ENCODE measurements at regions not wholly inside any gene's neighbourhood (a gene's known extent, or its start where the extent isn't known, plus 50 kb on each side); places are given as distances from the start of the nearest gene placed in this dataset.

- Histone ChIP-seq H3K36me3 (no peaks in the 10 kb centered on the region), H3K27me3 (no peaks in the 10 kb centered on the region), H3K9me3 (ENCODE audit: low read depth) (no peaks in the 10 kb centered on the region), H3K27ac (no peak overlapping the region), H3K4me3 (no peak overlapping the region), H3K4me1 (ENCODE audit: low read depth) (peaks cover 49% of the 10 kb centered on the region)
- no peak for DNase-seq (ENCODE audit: low read depth in 1 of 2, low spot score in 1 of 2)
- TF ChIP-seq CTCF (IDR thresholded peaks at IDR 0.05; ENCODE audit: low read depth, low read length) = no peak
These were observed 71.9 kb upstream of the GSE1 start for GRCh38 chr16:85541181-85541580.

- no peak overlapping the region for H3K4me3 ChIP-seq
- H3K9me3 ChIP-seq (ENCODE audit: low read depth) = no peaks in the 10 kb centered on the region
- no peaks in the 10 kb centered on the region for H3K27me3 ChIP-seq
- peak overlapping the region; percentile 8 for H3K27ac ChIP-seq
- H3K4me1 ChIP-seq (ENCODE audit: low read depth) = peaks cover 45% of the 10 kb centered on the region
- DNase-seq (ENCODE audit: low read depth in 1 of 2, low spot score in 1 of 2) = no peak
- no peaks in the 10 kb centered on the region for H3K36me3 ChIP-seq
- TF ChIP-seq CTCF (IDR thresholded peaks at IDR 0.05; ENCODE audit: low read depth, low read length) = no peak
These were observed 71.5 kb upstream of the GSE1 start for GRCh38 chr16:85541619-85541979.

- Histone ChIP-seq H3K4me3 (no peak overlapping the region), H3K36me3 (no peaks in the 10 kb centered on the region), H3K27me3 (no peaks in the 10 kb centered on the region), H3K9me3 (ENCODE audit: low read depth) (no peaks in the 10 kb centered on the region), H3K27ac (peak overlapping the region; percentile 8), H3K4me1 (ENCODE audit: low read depth) (peaks cover 39% of the 10 kb centered on the region)
- no peak for TF ChIP-seq CTCF (IDR thresholded peaks at IDR 0.05; ENCODE audit: low read depth, low read length)
- DNase-seq (ENCODE audit: low read depth in 1 of 2, low spot score in 1 of 2) = no peak
These were observed 70.9 kb upstream of the GSE1 start for GRCh38 chr16:85541980-85542900.

- H3K27me3 ChIP-seq = no peaks in the 10 kb centered on the region
- no peaks in the 10 kb centered on the region for H3K9me3 ChIP-seq (ENCODE audit: low read depth)
- H3K4me1 ChIP-seq (ENCODE audit: low read depth) = peaks cover 26% of the 10 kb centered on the region
- no peak for TF ChIP-seq CTCF (IDR thresholded peaks at IDR 0.05; ENCODE audit: low read depth, low read length)
- H3K36me3 ChIP-seq = no peaks in the 10 kb centered on the region
- H3K27ac ChIP-seq = no peak overlapping the region
- H3K4me3 ChIP-seq = no peak overlapping the region
- DNase-seq (ENCODE audit: low read depth in 1 of 2, low spot score in 1 of 2) = no peak
These were observed 69.6 kb upstream of the GSE1 start for GRCh38 chr16:85543536-85543935.

GRCh38 chr16:85544016-85544415 lies 69.1 kb upstream of the GSE1 start:
- no peaks in the 10 kb centered on the region for H3K36me3 ChIP-seq
- H3K9me3 ChIP-seq (ENCODE audit: low read depth) = no peaks in the 10 kb centered on the region
- no peaks in the 10 kb centered on the region for H3K27me3 ChIP-seq
- TF ChIP-seq CTCF (IDR thresholded peaks at IDR 0.05; ENCODE audit: low read depth, low read length) = no peak
- DNase-seq (ENCODE audit: low read depth in 1 of 2, low spot score in 1 of 2) = no peak
- H3K27ac ChIP-seq = no peak overlapping the region
- H3K4me1 ChIP-seq (ENCODE audit: low read depth) = peaks cover 21% of the 10 kb centered on the region
- no peak overlapping the region for H3K4me3 ChIP-seq
